ENCODE measurements at regions not wholly inside any gene's neighbourhood (a gene's known extent, or its start where the extent isn't known, plus 50 kb on each side); places are given as distances from the start of the nearest gene placed in this dataset.
A peak's percentile ranks its signal among the peaks of the same experiment; 100 is the strongest.

- Histone ChIP-seq H3K27ac (no peak overlapping the region), H3K27me3 (no peaks in the 10 kb centered on the region), H3K4me1 (no peaks in the 10 kb centered on the region), H3K9me3 (no peaks in the 10 kb centered on the region), H3K36me3 (no peaks in the 10 kb centered on the region), H3K4me3 (no peak overlapping the region)
- DNase-seq, result no peak
- no peak for TF ChIP-seq CTCF (IDR thresholded peaks at IDR 0.05)
- no peak for TF ChIP-seq POLR2A (IDR thresholded peaks at IDR 0.05)
- intact Hi-C loops (cut with DNase I), result no loop called here
- no peak for ATAC-seq
- WGBS (ENCODE audit: insufficient coverage, low coverage, low lambda C conversion rate, missing lambda C conversion rate), result 39% methylated on average over 2 of the region's 2 CpGs
Measured at GRCh38 chr14:81974543-81974942, 440.9 kb upstream of the SEL1L start.

DNA sequence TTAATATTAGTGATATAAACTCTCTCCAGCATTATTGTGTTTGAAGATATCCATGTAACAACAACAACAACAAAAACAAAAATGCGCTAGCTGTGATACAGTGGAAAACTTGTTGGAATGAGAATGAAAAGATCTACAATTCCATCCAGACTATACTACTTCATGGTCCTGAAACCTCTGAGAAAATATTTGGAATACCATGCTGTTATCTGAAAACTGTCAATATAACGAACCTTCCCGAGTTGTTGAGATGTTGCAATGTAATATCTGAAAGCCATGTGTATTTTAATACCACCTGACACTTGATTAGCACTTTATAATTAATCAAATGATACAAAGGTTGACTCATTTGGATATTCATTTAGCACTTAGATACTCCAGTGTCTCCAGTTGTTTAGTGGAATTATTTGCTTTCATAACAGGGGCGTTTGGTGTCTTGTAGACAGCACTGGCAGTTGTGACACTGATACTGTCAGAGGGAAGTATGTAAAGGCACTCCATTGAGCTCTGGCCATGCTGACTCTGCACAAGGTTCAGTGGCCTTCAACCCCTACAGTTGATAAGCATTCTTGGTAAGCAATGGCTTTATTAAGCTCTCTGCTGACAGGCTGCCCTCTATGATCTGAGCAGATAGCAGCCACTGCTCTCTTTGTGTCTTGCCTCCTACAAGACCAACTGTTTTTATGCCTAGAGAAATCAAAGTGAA lies 447.1 kb upstream of the SEL1L start:
- DNase-seq, result peak; percentile 46 to 62 (median 48)
- intact Hi-C loops (cut with DNase I), result no loop called here
- Histone ChIP-seq H3K9me3 (no peaks in the 10 kb centered on the region), H3K27me3 (no peaks in the 10 kb centered on the region), H3K36me3 (no peaks in the 10 kb centered on the region), H3K27ac (peak overlapping the region in 1 of 3 donors; percentile 26), H3K4me3 (no peak overlapping the region), H3K4me1 (peaks cover 0 to 12% (median 2%) of the 10 kb centered on the region in 4 donors)
- WGBS (ENCODE audit: insufficient coverage, low coverage, low lambda C conversion rate, missing lambda C conversion rate), result 30% methylated on average over 4 of the region's 4 CpGs
- TF ChIP-seq POLR2A (IDR thresholded peaks at IDR 0.05) (no peak), CTCF (IDR thresholded peaks at IDR 0.05) (no peak)
- peak; percentile 94 to 98 (median 96) for ATAC-seq

GRCh38 chr14:81981307-81981675 lies 447.6 kb upstream of the SEL1L start:
- no peaks in the 10 kb centered on the region for H3K27me3 ChIP-seq
- no peak for TF ChIP-seq POLR2A (IDR thresholded peaks at IDR 0.05)
- no peak for TF ChIP-seq CTCF (IDR thresholded peaks at IDR 0.05)
- intact Hi-C loops (cut with DNase I), result no loop called here
- no peaks in the 10 kb centered on the region for H3K9me3 ChIP-seq
- peak overlapping the region in 1 of 3 donors; percentile 26 for H3K27ac ChIP-seq
- peaks cover 0 to 14% (median 2%) of the 10 kb centered on the region in 4 donors for H3K4me1 ChIP-seq
- ATAC-seq, result no peak
- H3K4me3 ChIP-seq, result no peak overlapping the region
- 50% methylated on average over 5 of the region's 5 CpGs for WGBS (ENCODE audit: insufficient coverage, low coverage, low lambda C conversion rate, missing lambda C conversion rate)
- DNase-seq, result no peak
- H3K36me3 ChIP-seq, result no peaks in the 10 kb centered on the region

DNA sequence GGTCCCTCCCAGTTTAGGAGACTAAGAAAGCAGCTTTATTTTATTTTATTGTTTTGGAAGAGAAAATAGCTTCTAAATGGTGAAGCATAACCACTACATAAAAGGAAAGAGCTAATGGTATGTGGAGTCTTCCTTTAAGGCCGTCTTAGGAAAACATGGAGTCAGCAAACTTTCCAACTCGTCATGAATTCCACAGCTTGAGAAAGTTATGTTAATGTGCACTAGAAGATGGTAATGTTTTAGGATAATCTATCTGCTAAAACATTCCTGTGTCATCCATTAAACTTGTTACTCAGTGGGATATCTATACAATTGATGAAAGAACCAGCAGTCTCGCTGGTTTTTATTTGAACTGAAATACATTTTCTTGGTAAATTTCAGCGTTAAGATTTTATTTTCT lies 448.4 kb upstream of the SEL1L start:
- H3K36me3 ChIP-seq, result no peaks in the 10 kb centered on the region
- H3K27me3 ChIP-seq, result no peaks in the 10 kb centered on the region
- no peak for TF ChIP-seq POLR2A (IDR thresholded peaks at IDR 0.05)
- no peak for TF ChIP-seq CTCF (IDR thresholded peaks at IDR 0.05)
- DNase-seq (no peak), ATAC-seq (no peak)
- no peak overlapping the region for H3K4me3 ChIP-seq
- intact Hi-C loops (cut with DNase I), result no loop called here
- H3K4me1 ChIP-seq, result peaks cover 0 to 14% (median 2%) of the 10 kb centered on the region in 4 donors
- no peak overlapping the region for H3K27ac ChIP-seq
- 68% methylated on average over 4 of the region's 4 CpGs for WGBS (ENCODE audit: insufficient coverage, low coverage, low lambda C conversion rate, missing lambda C conversion rate)
- no peaks in the 10 kb centered on the region for H3K9me3 ChIP-seq
